ENCODE measurements at regions not wholly inside any gene's neighbourhood (a gene's known extent, or its start where the extent isn't known, plus 50 kb on each side); places are given as distances from the start of the nearest gene placed in this dataset.

DNA sequence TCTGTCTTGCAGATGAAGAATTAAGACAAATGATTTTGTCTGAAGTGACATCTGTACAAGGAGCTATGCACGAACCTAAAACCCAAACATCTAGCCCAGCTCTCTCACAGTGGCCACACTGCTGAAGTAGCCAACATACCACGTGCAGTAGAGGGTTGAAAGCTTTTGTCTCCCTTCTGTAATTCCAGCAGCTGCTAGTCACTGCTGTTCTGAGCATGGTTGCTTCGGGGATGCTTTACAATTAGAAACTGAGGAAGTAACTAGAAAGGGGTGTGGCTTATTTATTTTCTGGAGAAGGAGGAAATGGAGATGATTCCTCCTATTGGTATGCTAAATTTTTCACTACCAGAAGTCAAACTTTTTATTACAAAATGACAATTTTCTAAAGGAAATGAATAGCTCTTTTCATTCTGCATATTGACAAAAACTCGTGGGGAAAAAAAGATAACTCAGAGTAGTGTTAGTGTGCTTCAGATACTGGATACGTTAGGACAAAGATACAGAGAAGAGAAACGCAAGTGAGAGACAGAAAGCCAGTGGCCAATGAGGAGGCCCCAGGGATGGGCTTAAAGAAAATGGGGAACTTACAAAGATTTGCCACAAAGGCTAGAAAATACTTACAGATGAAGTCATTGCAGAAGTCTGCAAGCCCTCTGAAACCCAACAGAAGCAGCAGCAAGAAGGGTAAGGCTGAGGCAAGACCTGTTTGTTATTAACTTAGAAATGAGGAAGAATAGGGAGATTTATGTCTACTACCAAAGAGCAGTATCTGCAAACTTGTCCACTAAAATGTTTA, 192.7 kb upstream of the MIR17HG start:
- no peak overlapping the region for H3K4me3 ChIP-seq (ENCODE audit: insufficient read depth, low read length, poor library complexity, severe bottlenecking)
- no peaks in the 10 kb centered on the region for H3K79me2 ChIP-seq (ENCODE audit: insufficient read depth, low read length)
- H3K9ac ChIP-seq (ENCODE audit: low read length): no peak overlapping the region
- H4K20me1 ChIP-seq (ENCODE audit: low read depth, low read length): no peaks in the 10 kb centered on the region
- H2AFZ ChIP-seq (ENCODE audit: low read depth, low read length, severe bottlenecking): no peak overlapping the region
- H3K27ac ChIP-seq (ENCODE audit: low read depth, low read length): no peak overlapping the region
- no peaks in the 10 kb centered on the region for H3K27me3 ChIP-seq (ENCODE audit: low read length)
- H3K36me3 ChIP-seq (ENCODE audit: low read length): no peaks in the 10 kb centered on the region
- no peak overlapping the region for H3K4me2 ChIP-seq (ENCODE audit: low read depth, low read length, poor library complexity, severe bottlenecking)
- TF ChIP-seq, protein P1, sequence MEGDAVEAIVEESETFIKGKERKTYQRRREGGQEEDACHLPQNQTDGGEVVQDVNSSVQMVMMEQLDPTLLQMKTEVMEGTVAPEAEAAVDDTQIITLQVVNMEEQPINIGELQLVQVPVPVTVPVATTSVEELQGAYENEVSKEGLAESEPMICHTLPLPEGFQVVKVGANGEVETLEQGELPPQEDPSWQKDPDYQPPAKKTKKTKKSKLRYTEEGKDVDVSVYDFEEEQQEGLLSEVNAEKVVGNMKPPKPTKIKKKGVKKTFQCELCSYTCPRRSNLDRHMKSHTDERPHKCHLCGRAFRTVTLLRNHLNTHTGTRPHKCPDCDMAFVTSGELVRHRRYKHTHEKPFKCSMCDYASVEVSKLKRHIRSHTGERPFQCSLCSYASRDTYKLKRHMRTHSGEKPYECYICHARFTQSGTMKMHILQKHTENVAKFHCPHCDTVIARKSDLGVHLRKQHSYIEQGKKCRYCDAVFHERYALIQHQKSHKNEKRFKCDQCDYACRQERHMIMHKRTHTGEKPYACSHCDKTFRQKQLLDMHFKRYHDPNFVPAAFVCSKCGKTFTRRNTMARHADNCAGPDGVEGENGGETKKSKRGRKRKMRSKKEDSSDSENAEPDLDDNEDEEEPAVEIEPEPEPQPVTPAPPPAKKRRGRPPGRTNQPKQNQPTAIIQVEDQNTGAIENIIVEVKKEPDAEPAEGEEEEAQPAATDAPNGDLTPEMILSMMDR (IDR thresholded peaks at IDR 0.05; ENCODE audit: insufficient read depth, low read length, poor library complexity, severe bottlenecking): no peak
- no peak for TF ChIP-seq EZH2phosphoT487 (conservative IDR thresholded peaks at IDR 0.05; ENCODE audit: low read length)
- no peaks in the 10 kb centered on the region for H3K9me2 ChIP-seq (replicated peaks; ENCODE audit: insufficient read depth, low read length)
- no peaks in the 10 kb centered on the region for H3F3A ChIP-seq (ENCODE audit: insufficient read depth)
- H3K9me3 ChIP-seq (ENCODE audit: insufficient read depth, low read length): no peaks in the 10 kb centered on the region

DNA sequence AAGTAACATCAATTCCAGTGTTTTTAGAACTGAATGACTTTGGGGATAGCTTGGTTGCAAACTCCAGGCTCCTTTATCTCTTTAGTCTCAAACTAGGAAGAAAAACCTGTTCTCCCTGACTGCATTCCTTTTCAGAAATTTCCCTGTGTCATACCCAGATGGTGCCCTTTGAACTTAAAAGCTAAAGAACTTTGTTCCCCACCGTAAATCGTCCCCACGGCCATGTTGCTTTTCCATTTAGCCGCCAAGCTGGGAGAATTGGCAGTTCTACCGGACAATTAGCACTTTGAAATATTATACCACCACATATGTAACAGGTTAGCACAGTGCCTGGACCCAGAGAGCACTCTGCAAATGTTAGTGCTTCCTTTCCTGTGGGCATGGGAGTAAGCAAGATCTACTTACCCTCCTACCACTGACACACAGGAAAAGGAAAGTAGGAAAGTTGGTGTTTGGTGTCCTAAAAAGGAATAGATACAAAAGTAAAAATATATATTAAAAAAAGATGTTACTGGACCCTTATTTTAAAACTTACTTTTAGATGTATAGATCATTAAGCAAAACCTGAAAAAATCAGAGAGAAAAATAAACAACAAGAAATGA, 191.9 kb upstream of the MIR17HG start:
- no peak overlapping the region for H3K4me3 ChIP-seq (ENCODE audit: insufficient read depth, low read length, poor library complexity, severe bottlenecking)
- no peak for TF ChIP-seq EZH2phosphoT487 (conservative IDR thresholded peaks at IDR 0.05; ENCODE audit: low read length)
- TF ChIP-seq, protein P1 (IDR thresholded peaks at IDR 0.05; ENCODE audit: insufficient read depth, low read length, poor library complexity, severe bottlenecking): no peak
- no peak overlapping the region for H3K4me2 ChIP-seq (ENCODE audit: low read depth, low read length, poor library complexity, severe bottlenecking)
- H3F3A ChIP-seq (ENCODE audit: insufficient read depth): no peaks in the 10 kb centered on the region
- no peak overlapping the region for H3K27ac ChIP-seq (ENCODE audit: low read depth, low read length)
- H2AFZ ChIP-seq (ENCODE audit: low read depth, low read length, severe bottlenecking): no peak overlapping the region
- H3K27me3 ChIP-seq (ENCODE audit: low read length): no peaks in the 10 kb centered on the region
- H3K9me2 ChIP-seq (replicated peaks; ENCODE audit: insufficient read depth, low read length): no peaks in the 10 kb centered on the region
- no peak overlapping the region for H3K9ac ChIP-seq (ENCODE audit: low read length)
- no peaks in the 10 kb centered on the region for H3K36me3 ChIP-seq (ENCODE audit: low read length)
- H3K9me3 ChIP-seq (ENCODE audit: insufficient read depth, low read length): no peaks in the 10 kb centered on the region
- no peaks in the 10 kb centered on the region for H4K20me1 ChIP-seq (ENCODE audit: low read depth, low read length)
- no peaks in the 10 kb centered on the region for H3K79me2 ChIP-seq (ENCODE audit: insufficient read depth, low read length)

DNA sequence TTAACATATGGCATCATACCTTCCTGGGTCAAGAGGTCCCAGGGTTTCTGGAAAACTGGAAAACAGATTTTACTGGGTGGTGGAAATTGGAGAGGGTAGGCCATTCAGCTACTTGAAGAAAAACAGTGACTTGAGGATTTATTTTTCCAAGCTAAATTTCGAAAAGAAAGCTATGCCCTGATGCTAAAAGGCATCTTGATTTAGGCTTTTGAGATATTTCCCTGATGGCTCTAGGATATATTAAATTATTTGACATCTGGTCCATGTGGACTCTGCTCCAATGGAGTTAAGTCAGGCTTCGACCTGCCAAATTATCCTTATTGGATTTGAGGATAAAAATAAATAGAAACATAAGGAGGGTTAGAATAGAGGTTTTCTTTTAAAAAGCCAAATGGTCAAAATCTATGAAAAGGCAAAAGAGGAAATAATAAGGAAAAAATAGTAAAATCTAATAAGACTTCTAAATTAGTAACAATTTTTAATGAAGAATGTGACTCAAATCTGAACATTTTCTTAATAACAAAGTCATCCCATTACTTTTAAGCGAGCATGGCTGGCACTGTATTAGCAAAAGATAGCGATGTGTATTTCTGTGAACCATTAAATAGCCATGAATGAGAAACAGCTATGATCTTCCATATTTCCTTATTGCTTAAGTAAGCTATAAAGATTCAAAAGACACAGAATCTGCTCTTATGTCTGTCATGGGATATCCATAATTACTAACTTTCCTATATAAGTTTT, 190.0 kb upstream of the MIR17HG start:
- no peak for TF ChIP-seq EZH2phosphoT487 (conservative IDR thresholded peaks at IDR 0.05; ENCODE audit: low read length)
- TF ChIP-seq, protein P1 (IDR thresholded peaks at IDR 0.05; ENCODE audit: insufficient read depth, low read length, poor library complexity, severe bottlenecking): no peak
- Histone ChIP-seq H3K9me2 (replicated peaks; ENCODE audit: insufficient read depth, low read length) (no peaks in the 10 kb centered on the region), H3K9ac (ENCODE audit: low read length) (no peak overlapping the region), H3K4me2 (ENCODE audit: low read depth, low read length, poor library complexity, severe bottlenecking) (no peak overlapping the region), H3K79me2 (ENCODE audit: insufficient read depth, low read length) (no peaks in the 10 kb centered on the region), H3K9me3 (ENCODE audit: insufficient read depth, low read length) (no peaks in the 10 kb centered on the region), H3F3A (ENCODE audit: insufficient read depth) (no peaks in the 10 kb centered on the region), H3K4me3 (ENCODE audit: insufficient read depth, low read length, poor library complexity, severe bottlenecking) (no peak overlapping the region), H3K27ac (ENCODE audit: low read depth, low read length) (no peak overlapping the region), H4K20me1 (ENCODE audit: low read depth, low read length) (no peaks in the 10 kb centered on the region), H3K27me3 (ENCODE audit: low read length) (no peaks in the 10 kb centered on the region), H3K36me3 (ENCODE audit: low read length) (no peaks in the 10 kb centered on the region), H2AFZ (ENCODE audit: low read depth, low read length, severe bottlenecking) (no peak overlapping the region)
